ENCODE measurements at regions not wholly inside any gene's neighbourhood (a gene's known extent, or its start where the extent isn't known, plus 50 kb on each side); places are given as distances from the start of the nearest gene placed in this dataset.

GRCh38 chr22:22954656-22955055 is 67.0 kb downstream of the IGLL5 start:
- TF ChIP-seq CTCF (IDR thresholded peaks at IDR 0.05): peak in 1 of 4 experiments; percentile 30
- TF ChIP-seq POLR2A (IDR thresholded peaks at IDR 0.05): no peak
- TF ChIP-seq POLR2AphosphoS5 (IDR thresholded peaks at IDR 0.05): no peak
